ENCODE measurements at regions not wholly inside any gene's neighbourhood (a gene's known extent, or its start where the extent isn't known, plus 50 kb on each side); places are given as distances from the start of the nearest gene placed in this dataset.

- TF ChIP-seq REST (IDR thresholded peaks at IDR 0.05; ENCODE audit: unreplicated experiment): no peak
- TF ChIP-seq POLR2AphosphoS5 (IDR thresholded peaks at IDR 0.05; ENCODE audit: low read depth): no peak
These were observed 278.1 kb downstream of the NKX6-1 start (continued) for GRCh38 chr4:84220990-84221389.

GRCh38 chr4:84219656-84220055 is 279.4 kb downstream of the NKX6-1 start:
- H3K36me3 ChIP-seq (ENCODE audit: insufficient read depth): no peaks in the 10 kb centered on the region
- Mint-ChIP-seq H3K4me3 (no peak overlapping the region), H3K4me1 (peaks cover 42% of the 10 kb centered on the region), H3K36me3 (ENCODE audit: low read depth) (no peaks in the 10 kb centered on the region), H3K9me3 (no peaks in the 10 kb centered on the region), H3K27me3 (ENCODE audit: insufficient read depth, low read depth, poor library complexity) (no peaks in the 10 kb centered on the region), H3K27ac (no peak overlapping the region)
- peaks cover 9% of the 10 kb centered on the region; the same call in 1 of the 2 replicates for H3K27me3 ChIP-seq (ENCODE audit: insufficient read depth)
- H4K20me1 ChIP-seq (replicated peaks; ENCODE audit: insufficient read depth): no peaks in the 10 kb centered on the region
- peaks cover 2% of the 10 kb centered on the region; the same call in 1 of the 2 replicates for H3K9me2 ChIP-seq (ENCODE audit: insufficient read depth)
- no peak for TF ChIP-seq ZNF331 (CRISPR knock-in tag; IDR thresholded peaks at IDR 0.05; ENCODE audit: low read depth)
- TF ChIP-seq STAT1 (IDR thresholded peaks at IDR 0.05; ENCODE audit: unreplicated experiment): no peak
- TF ChIP-seq JUNB (IDR thresholded peaks at IDR 0.05; ENCODE audit: unreplicated experiment): no peak
- no peak for TF ChIP-seq EZH2phosphoT487 (IDR thresholded peaks at IDR 0.05; ENCODE audit: unreplicated experiment)
- no peak overlapping the region for H2AFZ ChIP-seq
- H3K4me2 ChIP-seq: no peak overlapping the region
- DNase-seq (ENCODE audit: low spot score): no peak
- no peaks in the 10 kb centered on the region for H3K79me2 ChIP-seq (replicated peaks; ENCODE audit: insufficient read depth)
- no peak overlapping the region for H3K4me3 ChIP-seq
- H3K27ac ChIP-seq (ENCODE audit: low read depth): no peak overlapping the region
- no peaks in the 10 kb centered on the region; the same call in 1 of the 2 replicates for H3F3A ChIP-seq (replicated peaks; ENCODE audit: low read depth)
- no peak for ATAC-seq
- H3K4me1 ChIP-seq (ENCODE audit: insufficient read depth): peaks cover 51% of the 10 kb centered on the region

- peaks cover 36% of the 10 kb centered on the region for H3K4me1 ChIP-seq (ENCODE audit: insufficient read depth)
- no peaks in the 10 kb centered on the region; the same call in 1 of the 2 replicates for H3F3A ChIP-seq (replicated peaks; ENCODE audit: low read depth)
- no peaks in the 10 kb centered on the region for H3K9me3 Mint-ChIP-seq
- H3K4me1 Mint-ChIP-seq: peaks cover 28% of the 10 kb centered on the region
- peaks cover 9% of the 10 kb centered on the region; the same call in 1 of the 2 replicates for H3K27me3 ChIP-seq (ENCODE audit: insufficient read depth)
- H4K20me1 ChIP-seq (replicated peaks; ENCODE audit: insufficient read depth): no peaks in the 10 kb centered on the region
- H3K36me3 Mint-ChIP-seq (ENCODE audit: low read depth): no peaks in the 10 kb centered on the region
- H3K27me3 Mint-ChIP-seq (ENCODE audit: insufficient read depth, low read depth, poor library complexity): no peaks in the 10 kb centered on the region
- no peaks in the 10 kb centered on the region for H3K79me2 ChIP-seq (replicated peaks; ENCODE audit: insufficient read depth)
- H3K4me3 ChIP-seq: no peak overlapping the region
- ATAC-seq (peak; percentile 85), DNase-seq (ENCODE audit: low spot score) (peak; percentile 27)
- peak overlapping the region; percentile 15; the same call in 1 of the 2 replicates for H2AFZ ChIP-seq
- no peak overlapping the region for H3K4me3 Mint-ChIP-seq
- no peaks in the 10 kb centered on the region for H3K36me3 ChIP-seq (ENCODE audit: insufficient read depth)
- H3K9me2 ChIP-seq (ENCODE audit: insufficient read depth): peaks cover 3% of the 10 kb centered on the region; the same call in 1 of the 2 replicates
- no peak overlapping the region for H3K27ac ChIP-seq (ENCODE audit: low read depth)
- no peak overlapping the region for H3K27ac Mint-ChIP-seq
- peak overlapping the region; percentile 57 for H3K4me2 ChIP-seq
- TF ChIP-seq EZH2phosphoT487 (IDR thresholded peaks at IDR 0.05; ENCODE audit: unreplicated experiment) (no peak), CTCF (conservative IDR thresholded peaks at IDR 0.05; ENCODE audit: low read depth in 2 of 2) (0 out of 4 replicates have a peak, but pooled peaks of 1 of the 2 experiments have one; percentile 17), ZNF462 (CRISPR knock-in tag; IDR thresholded peaks at IDR 0.05) (no peak), CREB1 (CRISPR knock-in tag; IDR thresholded peaks at IDR 0.05; ENCODE audit: low read depth) (no peak), JUNB (IDR thresholded peaks at IDR 0.05; ENCODE audit: unreplicated experiment) (no peak)
These were observed 281.1 kb downstream of the NKX6-1 start for GRCh38 chr4:84218031-84218430.

Measured in GM23338 (cell line).